HCT116 (cell line): ENCODE measurements at regions not wholly inside any gene's neighbourhood (a gene's known extent, or its start where the extent isn't known, plus 50 kb on each side); places are given as distances from the start of the nearest gene placed in this dataset.

Source experiments
- CBX3 ChIP-seq: IDR thresholded peaks from 2 replicates; pipeline ENCODE4 v1.6.1; 2012; ENCODE audit warnings: low read depth
- EZH2 ChIP-seq: fragments of 200-600 bp; sonication (generic); IDR thresholded peaks from 2 replicates; pipeline ENCODE4 v1.6.1; 2017; ENCODE audit warnings: antibody characterized with exemption, mixed run types
- JUND ChIP-seq: IDR thresholded peaks from 2 replicates; pipeline ENCODE4 v1.6.1; 2012
- POLR2A ChIP-seq: IDR thresholded peaks from 2 replicates; pipeline ENCODE4 v1.7.0; 2011; ENCODE audit warnings: borderline replicate concordance; ENCODE audit not compliant: insufficient read depth, insufficient read length; ENCODE audit errors: extremely low read depth
- POLR2AphosphoS5 ChIP-seq: IDR thresholded peaks from 2 replicates; pipeline ENCODE4 v1.6.1; 2011; ENCODE audit warnings: mild to moderate bottlenecking, low read depth, low read length, moderate library complexity
- SRF ChIP-seq: IDR thresholded peaks from 2 replicates; pipeline ENCODE4 v1.6.1; 2012; ENCODE audit warnings: low read depth
- YY1 ChIP-seq: IDR thresholded peaks from 2 replicates; pipeline ENCODE4 v1.6.1; 2011; ENCODE audit warnings: low read length, low read depth, moderate library complexity, mild to moderate bottlenecking; ENCODE audit not compliant: insufficient replicate concordance; ENCODE audit errors: extremely low read depth
- TF ChIP-seq, protein P1 (sequence below), 3 experiments: fragments of 200-600 bp in 1 of 3; sonication (generic) in 1 of 3; IDR thresholded peaks in 2 of 3; conservative IDR thresholded peaks in 1 of 3; 2 replicates each; pipeline ENCODE4 v1.5.1; 2012 to 2017; ENCODE audit warnings: low read depth in 2 of 3, low read length in 2 of 3, antibody characterized with exemption in 1 of 3, borderline replicate concordance in 1 of 3, control low read depth in 1 of 3, mild to moderate bottlenecking in 1 of 3, mixed read lengths in 1 of 3, mixed run types in 1 of 3, moderate library complexity in 1 of 3; ENCODE audit not compliant: insufficient read depth in 1 of 3

DNA sequence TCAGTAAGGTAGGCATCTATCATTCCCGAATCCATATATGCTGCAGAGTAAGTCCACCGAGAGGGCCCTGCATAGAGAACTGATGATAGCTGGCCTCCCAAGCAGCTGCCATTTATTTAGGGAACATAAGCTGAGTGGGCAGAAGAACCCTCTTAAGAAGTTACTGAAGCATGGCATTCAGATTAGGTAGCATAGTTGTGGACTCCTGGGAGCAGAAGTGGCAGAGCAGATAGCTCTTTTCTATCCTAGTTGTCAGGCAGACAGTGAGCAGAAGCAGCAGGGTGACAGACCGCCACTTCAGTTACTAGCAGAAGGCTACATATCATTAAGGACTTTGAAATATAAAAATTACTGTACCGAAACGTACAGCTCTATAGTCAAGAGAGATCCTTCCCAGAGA, 454.7 kb downstream of the PPP4R3C start:
- no peak for TF ChIP-seq SRF
- TF ChIP-seq EZH2 = no peak
- TF ChIP-seq, protein P1, sequence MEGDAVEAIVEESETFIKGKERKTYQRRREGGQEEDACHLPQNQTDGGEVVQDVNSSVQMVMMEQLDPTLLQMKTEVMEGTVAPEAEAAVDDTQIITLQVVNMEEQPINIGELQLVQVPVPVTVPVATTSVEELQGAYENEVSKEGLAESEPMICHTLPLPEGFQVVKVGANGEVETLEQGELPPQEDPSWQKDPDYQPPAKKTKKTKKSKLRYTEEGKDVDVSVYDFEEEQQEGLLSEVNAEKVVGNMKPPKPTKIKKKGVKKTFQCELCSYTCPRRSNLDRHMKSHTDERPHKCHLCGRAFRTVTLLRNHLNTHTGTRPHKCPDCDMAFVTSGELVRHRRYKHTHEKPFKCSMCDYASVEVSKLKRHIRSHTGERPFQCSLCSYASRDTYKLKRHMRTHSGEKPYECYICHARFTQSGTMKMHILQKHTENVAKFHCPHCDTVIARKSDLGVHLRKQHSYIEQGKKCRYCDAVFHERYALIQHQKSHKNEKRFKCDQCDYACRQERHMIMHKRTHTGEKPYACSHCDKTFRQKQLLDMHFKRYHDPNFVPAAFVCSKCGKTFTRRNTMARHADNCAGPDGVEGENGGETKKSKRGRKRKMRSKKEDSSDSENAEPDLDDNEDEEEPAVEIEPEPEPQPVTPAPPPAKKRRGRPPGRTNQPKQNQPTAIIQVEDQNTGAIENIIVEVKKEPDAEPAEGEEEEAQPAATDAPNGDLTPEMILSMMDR (IDR thresholded peaks at IDR 0.05 in 2 of 3, conservative IDR thresholded peaks at IDR 0.05 in 1 of 3; ENCODE audit: borderline replicate concordance in 1 of 3, insufficient read depth in 1 of 3, low read depth in 2 of 3, low read length in 2 of 3) = no peak
- TF ChIP-seq CBX3 = no peak
- TF ChIP-seq JUND = no peak
- no peak for TF ChIP-seq POLR2A
- no peak for TF ChIP-seq POLR2AphosphoS5
- no peak for TF ChIP-seq YY1
